AG09309 (cell line): ENCODE measurements at regions not wholly inside any gene's neighbourhood (a gene's known extent, or its start where the extent isn't known, plus 50 kb on each side); places are given as distances from the start of the nearest gene placed in this dataset.

Experiments used
- DNase-seq: peaks from one replicate; pipeline ENCODE4 v3.0.0-alpha.2; 2010; ENCODE audit warnings: low read depth
- H3K4me3 ChIP-seq: 2 replicates; pipeline ENCODE4 v1.5.1; 2011; ENCODE audit warnings: mild to moderate bottlenecking, low read depth, low read length, moderate library complexity; ENCODE audit not compliant: control insufficient read depth
- TF ChIP-seq, protein P1 (sequence below): IDR thresholded peaks from 2 replicates; pipeline ENCODE4 v1.5.1; 2011; ENCODE audit warnings: mild to moderate bottlenecking, low read depth, low read length, inconsistent platforms; ENCODE audit not compliant: insufficient read depth, control insufficient read depth; ENCODE audit errors: missing control alignments

- H3K4me3 ChIP-seq = no peak overlapping the region
- DNase-seq = no peak
- TF ChIP-seq, protein P1, sequence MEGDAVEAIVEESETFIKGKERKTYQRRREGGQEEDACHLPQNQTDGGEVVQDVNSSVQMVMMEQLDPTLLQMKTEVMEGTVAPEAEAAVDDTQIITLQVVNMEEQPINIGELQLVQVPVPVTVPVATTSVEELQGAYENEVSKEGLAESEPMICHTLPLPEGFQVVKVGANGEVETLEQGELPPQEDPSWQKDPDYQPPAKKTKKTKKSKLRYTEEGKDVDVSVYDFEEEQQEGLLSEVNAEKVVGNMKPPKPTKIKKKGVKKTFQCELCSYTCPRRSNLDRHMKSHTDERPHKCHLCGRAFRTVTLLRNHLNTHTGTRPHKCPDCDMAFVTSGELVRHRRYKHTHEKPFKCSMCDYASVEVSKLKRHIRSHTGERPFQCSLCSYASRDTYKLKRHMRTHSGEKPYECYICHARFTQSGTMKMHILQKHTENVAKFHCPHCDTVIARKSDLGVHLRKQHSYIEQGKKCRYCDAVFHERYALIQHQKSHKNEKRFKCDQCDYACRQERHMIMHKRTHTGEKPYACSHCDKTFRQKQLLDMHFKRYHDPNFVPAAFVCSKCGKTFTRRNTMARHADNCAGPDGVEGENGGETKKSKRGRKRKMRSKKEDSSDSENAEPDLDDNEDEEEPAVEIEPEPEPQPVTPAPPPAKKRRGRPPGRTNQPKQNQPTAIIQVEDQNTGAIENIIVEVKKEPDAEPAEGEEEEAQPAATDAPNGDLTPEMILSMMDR = no peak
These were observed 138.9 kb upstream of the SGCD start for GRCh38 chr5:156188016-156188415.

DNA sequence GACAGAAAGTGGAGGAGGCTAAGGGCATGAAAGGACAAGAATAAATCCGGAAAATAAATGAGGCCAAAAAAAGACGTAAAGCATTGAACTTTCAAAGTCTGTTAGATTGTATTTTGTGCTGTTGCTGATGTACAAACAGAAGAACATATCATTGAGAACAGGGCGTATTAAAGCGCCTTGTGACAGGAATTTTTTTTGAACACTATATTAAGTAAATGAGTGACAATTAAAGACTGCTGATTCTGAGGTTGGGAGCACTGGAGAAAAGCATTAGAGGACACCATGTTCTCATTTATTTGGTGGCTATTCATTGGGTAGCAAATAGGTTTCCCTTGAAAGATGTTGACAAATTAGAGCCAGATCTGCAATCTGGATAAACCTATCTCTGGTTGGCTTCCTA, 137.3 kb upstream of the SGCD start:
- no peak overlapping the region for H3K4me3 ChIP-seq
- no peak for DNase-seq
- TF ChIP-seq, protein P1 = no peak

DNA sequence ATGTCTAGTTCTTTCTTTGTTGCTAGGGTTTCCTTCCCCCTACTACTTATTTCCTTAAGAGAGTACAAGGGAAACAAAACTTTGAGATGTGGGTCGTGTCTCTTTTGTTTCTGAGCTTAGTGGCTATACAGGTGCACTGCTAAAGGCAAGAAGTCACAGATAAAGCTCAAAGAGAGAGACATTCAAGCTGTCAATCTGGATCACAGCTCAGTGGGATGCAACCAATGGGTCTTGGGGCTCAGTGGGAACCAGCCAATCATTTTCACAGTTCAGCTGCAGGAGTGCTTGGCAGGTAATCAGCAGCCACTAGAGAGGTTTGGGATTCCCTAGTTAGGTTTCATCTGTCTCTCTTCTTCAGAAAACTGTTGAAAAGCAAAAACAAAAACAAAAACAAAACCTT, 135.4 kb upstream of the SGCD start:
- DNase-seq = no peak
- H3K4me3 ChIP-seq = no peak overlapping the region
- TF ChIP-seq, protein P1 = no peak

- TF ChIP-seq, protein P1 = no peak
- no peak overlapping the region for H3K4me3 ChIP-seq
- DNase-seq = no peak
These were observed 129.8 kb upstream of the SGCD start for GRCh38 chr5:156197042-156197635.

- no peak for DNase-seq
- TF ChIP-seq, protein P1 = no peak
- no peak overlapping the region for H3K4me3 ChIP-seq
These were observed 127.9 kb upstream of the SGCD start for GRCh38 chr5:156199045-156199444.

GRCh38 chr5:156200938-156201787, 125.8 kb upstream of the SGCD start:
- DNase-seq = no peak
- no peak overlapping the region for H3K4me3 ChIP-seq
- TF ChIP-seq, protein P1 = no peak
